ENCODE measurements at regions not wholly inside any gene's neighbourhood (a gene's known extent, or its start where the extent isn't known, plus 50 kb on each side); places are given as distances from the start of the nearest gene placed in this dataset.

DNA sequence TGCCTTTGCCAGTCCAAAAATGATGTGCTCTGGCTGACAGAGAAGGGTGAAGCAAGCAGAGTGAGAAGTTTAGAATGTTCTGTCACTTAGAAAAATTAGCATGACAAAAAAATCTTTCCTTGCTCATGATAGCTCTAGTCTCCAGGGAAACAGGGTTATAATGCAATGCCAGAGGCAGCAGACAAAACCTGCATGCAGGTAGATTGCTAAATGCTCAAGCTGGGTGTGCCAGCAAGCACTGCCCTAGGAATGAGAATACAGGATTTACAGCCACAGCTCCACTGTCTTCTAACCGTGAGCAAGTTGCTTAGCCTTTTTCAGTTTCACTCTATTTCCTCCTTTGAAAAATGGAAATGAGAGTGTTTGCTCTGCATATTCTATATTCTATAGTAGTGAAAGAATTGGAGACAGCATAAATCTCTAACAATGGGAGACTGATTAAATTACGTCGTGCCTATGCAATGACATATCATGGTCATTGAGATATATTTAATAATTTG is 516.6 kb upstream of the C16orf82 start:
- Histone ChIP-seq H3K9me3 (no peaks in the 10 kb centered on the region), H3K4me1 (no peaks in the 10 kb centered on the region), H3K27ac (no peak overlapping the region), H3K27me3 (no peaks in the 10 kb centered on the region), H3K4me3 (replicated peaks in 1 of 3) (no peak overlapping the region), H3K36me3 (no peaks in the 10 kb centered on the region)
- WGBS, 2 donors = 47 to 53% methylated on average over 3 of the region's 3 CpGs
- no peak for DNase-seq
- no peak for TF ChIP-seq POLR2A (IDR thresholded peaks at IDR 0.05)
- TF ChIP-seq, protein P1, sequence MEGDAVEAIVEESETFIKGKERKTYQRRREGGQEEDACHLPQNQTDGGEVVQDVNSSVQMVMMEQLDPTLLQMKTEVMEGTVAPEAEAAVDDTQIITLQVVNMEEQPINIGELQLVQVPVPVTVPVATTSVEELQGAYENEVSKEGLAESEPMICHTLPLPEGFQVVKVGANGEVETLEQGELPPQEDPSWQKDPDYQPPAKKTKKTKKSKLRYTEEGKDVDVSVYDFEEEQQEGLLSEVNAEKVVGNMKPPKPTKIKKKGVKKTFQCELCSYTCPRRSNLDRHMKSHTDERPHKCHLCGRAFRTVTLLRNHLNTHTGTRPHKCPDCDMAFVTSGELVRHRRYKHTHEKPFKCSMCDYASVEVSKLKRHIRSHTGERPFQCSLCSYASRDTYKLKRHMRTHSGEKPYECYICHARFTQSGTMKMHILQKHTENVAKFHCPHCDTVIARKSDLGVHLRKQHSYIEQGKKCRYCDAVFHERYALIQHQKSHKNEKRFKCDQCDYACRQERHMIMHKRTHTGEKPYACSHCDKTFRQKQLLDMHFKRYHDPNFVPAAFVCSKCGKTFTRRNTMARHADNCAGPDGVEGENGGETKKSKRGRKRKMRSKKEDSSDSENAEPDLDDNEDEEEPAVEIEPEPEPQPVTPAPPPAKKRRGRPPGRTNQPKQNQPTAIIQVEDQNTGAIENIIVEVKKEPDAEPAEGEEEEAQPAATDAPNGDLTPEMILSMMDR (IDR thresholded peaks at IDR 0.05) = no peak
- intact Hi-C loops (cut with DNase I) = no loop called here

DNA sequence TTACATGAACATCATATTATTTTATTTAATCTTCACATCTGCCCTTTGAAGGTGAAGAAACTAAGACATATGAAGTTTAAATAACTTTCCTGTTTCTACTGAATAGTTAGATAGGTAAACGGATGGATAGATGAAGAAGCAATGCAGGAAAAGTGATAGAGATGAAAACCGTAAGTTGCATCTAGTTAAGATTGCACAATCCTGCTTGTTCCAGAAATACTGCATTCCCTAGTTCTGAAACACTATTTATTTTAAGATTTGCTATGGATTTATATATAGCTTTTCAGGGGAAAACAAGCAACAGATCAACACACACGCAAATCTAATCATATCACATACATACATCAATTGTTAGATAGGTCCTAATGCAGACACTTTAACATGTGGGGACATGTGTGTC is 512.7 kb upstream of the C16orf82 start:
- no peaks in the 10 kb centered on the region for H3K27me3 ChIP-seq
- no peaks in the 10 kb centered on the region for H3K4me1 ChIP-seq
- intact Hi-C loops (cut with DNase I) = no loop called here
- H3K4me3 ChIP-seq (replicated peaks in 1 of 3) = no peak overlapping the region
- no peaks in the 10 kb centered on the region for H3K9me3 ChIP-seq
- 90 to 94% methylated on average over 3 of the region's 3 CpGs for WGBS, 2 donors
- TF ChIP-seq, protein P1 (IDR thresholded peaks at IDR 0.05) = no peak
- no peak for TF ChIP-seq POLR2A (IDR thresholded peaks at IDR 0.05)
- no peaks in the 10 kb centered on the region for H3K36me3 ChIP-seq
- no peak for DNase-seq
- H3K27ac ChIP-seq = no peak overlapping the region

DNA sequence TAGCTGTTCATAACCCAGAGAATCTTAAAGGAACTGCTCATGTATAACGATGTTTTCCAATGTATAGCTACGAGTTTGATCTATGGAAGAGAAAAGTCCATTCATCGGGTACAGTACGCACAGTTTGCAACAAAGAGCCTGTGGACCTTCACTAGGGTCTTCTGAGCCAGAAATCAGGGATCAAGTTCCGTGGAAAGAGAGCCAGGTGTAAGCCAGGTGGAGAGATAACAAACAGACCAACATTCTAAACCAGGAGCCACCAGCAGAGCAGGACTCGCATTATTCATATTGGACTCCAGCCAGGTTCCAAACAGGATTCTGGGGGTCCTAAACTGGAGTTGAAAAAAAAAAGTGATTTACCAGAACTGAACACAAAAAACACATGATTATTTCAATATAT is 505.4 kb upstream of the C16orf82 start:
- WGBS, 2 donors = 66 to 77% methylated on average over 6 of the region's 6 CpGs
- Histone ChIP-seq H3K4me3 (replicated peaks in 1 of 3) (no peak overlapping the region), H3K27me3 (no peaks in the 10 kb centered on the region), H3K4me1 (no peaks in the 10 kb centered on the region), H3K27ac (no peak overlapping the region), H3K9me3 (no peaks in the 10 kb centered on the region), H3K36me3 (no peaks in the 10 kb centered on the region)
- intact Hi-C loops (cut with DNase I) = no loop called here
- no peak for TF ChIP-seq POLR2A (IDR thresholded peaks at IDR 0.05)
- TF ChIP-seq, protein P1 (IDR thresholded peaks at IDR 0.05) = no peak
- DNase-seq = no peak

DNA sequence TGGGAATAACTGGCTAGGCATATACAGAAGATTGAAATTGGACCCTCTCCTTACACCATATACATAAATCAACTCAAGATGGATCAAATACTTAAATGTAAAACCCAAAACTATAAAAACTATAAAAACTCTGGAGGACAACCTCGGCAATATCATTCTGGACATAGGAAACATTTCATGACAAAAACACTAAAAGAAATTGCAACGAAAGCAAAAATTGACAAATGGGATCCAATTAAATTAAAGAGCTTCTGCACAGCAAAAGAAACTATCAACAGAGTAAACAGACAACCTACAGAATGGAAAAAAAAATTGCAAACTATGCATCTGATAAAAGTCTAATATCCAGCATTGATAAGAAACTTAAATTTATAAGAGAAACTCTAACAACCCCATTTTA is 503.7 kb upstream of the C16orf82 start:
- TF ChIP-seq, protein P1 (IDR thresholded peaks at IDR 0.05) = no peak
- TF ChIP-seq POLR2A (IDR thresholded peaks at IDR 0.05) = no peak
- Histone ChIP-seq H3K4me1 (no peaks in the 10 kb centered on the region), H3K9me3 (no peaks in the 10 kb centered on the region), H3K27ac (no peak overlapping the region), H3K27me3 (no peaks in the 10 kb centered on the region), H3K4me3 (replicated peaks in 1 of 3) (no peak overlapping the region), H3K36me3 (no peaks in the 10 kb centered on the region)
- intact Hi-C loops (cut with DNase I) = no loop called here
- 87 to 93% methylated on average over 2 of the region's 2 CpGs for WGBS, 2 donors
- DNase-seq = no peak

DNA sequence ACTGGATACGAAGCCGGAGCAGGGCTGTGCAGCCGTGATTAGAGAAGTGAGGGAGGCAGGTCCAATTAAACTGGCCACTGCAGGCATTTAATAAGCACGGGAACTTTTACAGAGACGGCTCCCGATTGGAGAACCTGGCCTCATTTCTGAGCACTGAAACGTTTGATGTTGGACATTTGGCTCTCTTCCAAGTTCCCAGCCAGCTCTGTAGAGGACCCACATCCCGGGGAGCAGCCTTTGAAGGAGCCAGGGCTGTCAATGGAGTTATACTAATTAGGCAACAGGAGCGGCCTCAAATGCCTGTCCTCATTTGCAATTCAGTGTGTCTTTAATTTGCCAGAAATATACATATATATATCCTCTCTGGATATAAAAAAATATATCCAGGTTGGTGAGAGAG is 499.4 kb upstream of the C16orf82 start:
- 37 to 38% methylated on average over 9 of the region's 9 CpGs for WGBS, 2 donors
- intact Hi-C loops (cut with DNase I) = no loop called here
- no peaks in the 10 kb centered on the region for H3K9me3 ChIP-seq
- no peaks in the 10 kb centered on the region for H3K36me3 ChIP-seq
- H3K27me3 ChIP-seq = no peaks in the 10 kb centered on the region
- no peak overlapping the region for H3K4me3 ChIP-seq (replicated peaks in 1 of 3)
- no peak for DNase-seq
- H3K27ac ChIP-seq = no peak overlapping the region
- H3K4me1 ChIP-seq = no peaks in the 10 kb centered on the region
- TF ChIP-seq POLR2A (IDR thresholded peaks at IDR 0.05) = no peak
- TF ChIP-seq, protein P1 (IDR thresholded peaks at IDR 0.05) = no peak
